Loucy (cell line): ENCODE measurements at regions not wholly inside any gene's neighbourhood (a gene's known extent, or its start where the extent isn't known, plus 50 kb on each side); places are given as distances from the start of the nearest gene placed in this dataset.

Source experiments
- CTCF ChIP-seq: fragments of 200-600 bp; sonication (generic); conservative IDR thresholded peaks from 2 replicates; pipeline ENCODE4 v1.5.1; 2014; ENCODE audit warnings: mild to moderate bottlenecking, antibody characterized with exemption, low read length
- EZH2phosphoT487 ChIP-seq: fragments of 200-600 bp; IDR thresholded peaks from 2 replicates; pipeline ENCODE4 v1.6.1; 2018; ENCODE audit warnings: antibody characterized with exemption, mild to moderate bottlenecking, moderate library complexity, borderline replicate concordance

GRCh38 chr2:145757503-145758246, 1237.8 kb upstream of the ZEB2 start:
- TF ChIP-seq CTCF (no peak), EZH2phosphoT487 (no peak)
